ENCODE measurements at regions not wholly inside any gene's neighbourhood (a gene's known extent, or its start where the extent isn't known, plus 50 kb on each side); places are given as distances from the start of the nearest gene placed in this dataset.
A peak's percentile ranks its signal among the peaks of the same experiment; 100 is the strongest.

GRCh38 chr3:163045945-163046344 lies 1549.3 kb downstream of the OTOL1 start:
- WGBS, 5 donors: 85 to 96% (median 91%) methylated on average over 2 of the region's 2 CpGs
- DNase-seq: no peak
- H3K27ac ChIP-seq: no peak overlapping the region
- TF ChIP-seq POLR2A (IDR thresholded peaks at IDR 0.05): no peak
- no peak for TF ChIP-seq POLR2AphosphoS5 (IDR thresholded peaks at IDR 0.05)
- no peak for TF ChIP-seq EP300 (IDR thresholded peaks at IDR 0.05)
- TF ChIP-seq, protein P1, sequence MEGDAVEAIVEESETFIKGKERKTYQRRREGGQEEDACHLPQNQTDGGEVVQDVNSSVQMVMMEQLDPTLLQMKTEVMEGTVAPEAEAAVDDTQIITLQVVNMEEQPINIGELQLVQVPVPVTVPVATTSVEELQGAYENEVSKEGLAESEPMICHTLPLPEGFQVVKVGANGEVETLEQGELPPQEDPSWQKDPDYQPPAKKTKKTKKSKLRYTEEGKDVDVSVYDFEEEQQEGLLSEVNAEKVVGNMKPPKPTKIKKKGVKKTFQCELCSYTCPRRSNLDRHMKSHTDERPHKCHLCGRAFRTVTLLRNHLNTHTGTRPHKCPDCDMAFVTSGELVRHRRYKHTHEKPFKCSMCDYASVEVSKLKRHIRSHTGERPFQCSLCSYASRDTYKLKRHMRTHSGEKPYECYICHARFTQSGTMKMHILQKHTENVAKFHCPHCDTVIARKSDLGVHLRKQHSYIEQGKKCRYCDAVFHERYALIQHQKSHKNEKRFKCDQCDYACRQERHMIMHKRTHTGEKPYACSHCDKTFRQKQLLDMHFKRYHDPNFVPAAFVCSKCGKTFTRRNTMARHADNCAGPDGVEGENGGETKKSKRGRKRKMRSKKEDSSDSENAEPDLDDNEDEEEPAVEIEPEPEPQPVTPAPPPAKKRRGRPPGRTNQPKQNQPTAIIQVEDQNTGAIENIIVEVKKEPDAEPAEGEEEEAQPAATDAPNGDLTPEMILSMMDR (IDR thresholded peaks at IDR 0.05): no peak
- no peaks in the 10 kb centered on the region for H3K9me3 ChIP-seq
- H3K4me3 ChIP-seq: no peak overlapping the region
- no peaks in the 10 kb centered on the region for H3K4me1 ChIP-seq
- no peaks in the 10 kb centered on the region for H3K27me3 ChIP-seq
- H3K36me3 ChIP-seq: no peaks in the 10 kb centered on the region
- intact Hi-C loops (cut with DNase I; ENCODE audit: low total_unique reads): no loop called here

- no peaks in the 10 kb centered on the region for H3K4me1 ChIP-seq
- H3K27ac ChIP-seq: no peak overlapping the region
- intact Hi-C loops (cut with DNase I; ENCODE audit: low total_unique reads): no loop called here
- TF ChIP-seq EP300 (IDR thresholded peaks at IDR 0.05) (no peak), POLR2AphosphoS5 (IDR thresholded peaks at IDR 0.05) (no peak), POLR2A (IDR thresholded peaks at IDR 0.05) (no peak)
- TF ChIP-seq, protein P1 (IDR thresholded peaks at IDR 0.05): no peak
- H3K36me3 ChIP-seq: no peaks in the 10 kb centered on the region
- DNase-seq: no peak
- no peak overlapping the region for H3K4me3 ChIP-seq
- 60% methylated on average over 1 of the region's 1 CpG; no CpG with 5 or more reads in 4 of the 5 donors for WGBS, 5 donors
- no peaks in the 10 kb centered on the region for H3K9me3 ChIP-seq
- H3K27me3 ChIP-seq: no peaks in the 10 kb centered on the region
Measured at GRCh38 chr3:163048881-163049280, 1552.3 kb downstream of the OTOL1 start.

DNA sequence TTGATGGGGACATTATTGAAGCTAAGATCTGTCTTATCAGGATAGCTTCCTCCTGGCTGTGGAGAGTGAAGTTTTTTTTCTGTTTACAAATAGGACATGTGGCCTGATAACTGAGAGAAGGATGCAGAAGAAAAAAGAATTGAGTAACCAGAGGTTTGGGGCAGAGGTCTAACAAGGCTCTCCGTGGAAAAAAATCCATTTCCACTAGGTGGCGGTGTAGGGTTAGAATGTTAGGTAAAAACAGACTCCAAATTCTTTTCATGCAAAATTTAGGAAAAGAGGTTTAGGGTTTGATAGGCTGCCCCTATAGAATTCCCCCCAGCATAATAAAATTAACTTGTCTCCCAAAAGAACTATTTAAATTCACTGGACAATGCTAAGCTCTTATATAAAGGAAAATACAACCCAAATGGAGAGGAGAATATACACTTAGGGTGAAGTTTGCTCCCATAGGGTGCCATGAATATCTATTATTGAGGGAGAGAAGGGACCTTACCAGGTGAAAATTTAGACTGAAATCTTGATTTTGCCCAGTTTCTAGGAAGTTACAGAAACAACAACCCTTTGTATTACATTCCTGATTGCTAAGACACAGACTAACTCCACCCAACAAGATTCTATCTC lies 1560.4 kb downstream of the OTOL1 start:
- no peaks in the 10 kb centered on the region for H3K36me3 ChIP-seq
- DNase-seq: peak; percentile 35 to 53
- H3K9me3 ChIP-seq: peaks cover 0 to 7% (median 0%) of the 10 kb centered on the region in 4 donors
- no peaks in the 10 kb centered on the region for H3K27me3 ChIP-seq
- H3K27ac ChIP-seq: no peak overlapping the region
- no peak overlapping the region for H3K4me3 ChIP-seq
- 8 to 24% (median 20%) methylated on average over 2 of the region's 2 CpGs for WGBS, 5 donors
- intact Hi-C loops (cut with DNase I; ENCODE audit: low total_unique reads): no loop called here
- no peak for TF ChIP-seq POLR2A (IDR thresholded peaks at IDR 0.05)
- TF ChIP-seq POLR2AphosphoS5 (IDR thresholded peaks at IDR 0.05): no peak
- TF ChIP-seq, protein P1 (IDR thresholded peaks at IDR 0.05): peak in 1 of 7 experiments; percentile 53
- no peak for TF ChIP-seq EP300 (IDR thresholded peaks at IDR 0.05)
- H3K4me1 ChIP-seq: no peaks in the 10 kb centered on the region

- no peaks in the 10 kb centered on the region for H3K36me3 ChIP-seq
- H3K9me3 ChIP-seq: peaks cover 0 to 7% (median 2%) of the 10 kb centered on the region in 4 donors
- no peaks in the 10 kb centered on the region for H3K27me3 ChIP-seq
- TF ChIP-seq, protein P1 (IDR thresholded peaks at IDR 0.05): no peak
- no peak for TF ChIP-seq POLR2A (IDR thresholded peaks at IDR 0.05)
- TF ChIP-seq EP300 (IDR thresholded peaks at IDR 0.05): no peak
- no peak for TF ChIP-seq POLR2AphosphoS5 (IDR thresholded peaks at IDR 0.05)
- peak in 1 of 2 donors; percentile 48 for DNase-seq
- no peaks in the 10 kb centered on the region for H3K4me1 ChIP-seq
- intact Hi-C loops (cut with DNase I; ENCODE audit: low total_unique reads): no loop called here
- no peak overlapping the region for H3K27ac ChIP-seq
- 57 to 76% (median 74%) methylated on average over 11 of the region's 11 CpGs for WGBS, 5 donors
- H3K4me3 ChIP-seq: peak overlapping the region in 1 of 4 donors; percentile 1
Measured at GRCh38 chr3:163058031-163058854, 1561.6 kb downstream of the OTOL1 start.
